Right forelimb (tissue), 1 donor: ENCODE measurements at regions not wholly inside any gene's neighbourhood (a gene's known extent, or its start where the extent isn't known, plus 50 kb on each side); places are given as distances from the start of the nearest gene placed in this dataset.

Experiments used
- DNase-seq: peaks from one replicate; pipeline ENCODE4 v3.0.0-alpha.2; 2018

DNA sequence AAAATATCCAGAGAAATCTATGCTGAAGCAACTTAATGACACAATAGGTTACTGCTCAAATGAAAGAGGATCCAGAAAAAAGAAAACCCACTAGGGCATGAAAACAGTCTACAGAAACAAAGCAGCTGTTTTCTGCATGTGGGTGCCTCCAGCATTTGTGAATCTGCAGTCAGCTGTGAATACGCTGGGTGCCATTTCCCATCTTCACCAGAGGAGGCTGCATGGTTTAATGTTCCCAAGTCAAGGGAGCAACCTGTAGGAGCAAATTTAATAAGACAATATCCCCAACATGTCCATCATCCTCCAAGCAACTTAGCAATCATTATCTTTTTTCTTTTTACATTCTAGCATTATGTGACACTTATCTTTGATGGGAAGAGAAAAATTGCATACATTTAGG is 396.6 kb downstream of the BRINP2 start:
- no peak for DNase-seq

- no peak for DNase-seq
These were observed 395.7 kb downstream of the BRINP2 start for GRCh38 chr1:177566495-177566894.

GRCh38 chr1:177561436-177561835 is 390.7 kb downstream of the BRINP2 start:
- DNase-seq, result no peak

GRCh38 chr1:177558372-177558771 is 387.6 kb downstream of the BRINP2 start:
- no peak for DNase-seq

- no peak for DNase-seq
These were observed 385.4 kb downstream of the BRINP2 start for GRCh38 chr1:177556163-177556562.

GRCh38 chr1:177547200-177547599 is 376.4 kb downstream of the BRINP2 start:
- no peak for DNase-seq

GRCh38 chr1:177546346-177546745 is 375.6 kb downstream of the BRINP2 start:
- no peak for DNase-seq

DNA sequence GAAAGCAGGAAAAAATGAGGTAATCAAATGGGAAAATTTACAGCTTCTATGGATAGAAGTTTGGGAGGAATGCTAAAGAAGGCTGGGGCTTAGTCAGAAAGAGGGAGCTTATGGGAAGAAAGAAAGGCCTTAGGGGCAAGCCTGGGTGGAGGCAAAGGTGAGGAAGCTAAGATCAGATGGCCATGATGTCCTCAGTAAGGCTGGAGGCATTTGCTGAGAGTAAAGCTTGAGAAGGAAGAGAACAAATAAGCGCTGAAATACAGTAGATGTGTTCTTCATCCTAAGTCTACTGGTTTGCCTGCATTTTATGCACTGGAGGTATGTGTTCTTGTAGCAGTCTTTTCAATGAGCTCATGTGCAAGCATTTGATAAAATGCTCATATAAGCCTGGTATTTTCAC is 355.4 kb downstream of the BRINP2 start:
- no peak for DNase-seq

DNA sequence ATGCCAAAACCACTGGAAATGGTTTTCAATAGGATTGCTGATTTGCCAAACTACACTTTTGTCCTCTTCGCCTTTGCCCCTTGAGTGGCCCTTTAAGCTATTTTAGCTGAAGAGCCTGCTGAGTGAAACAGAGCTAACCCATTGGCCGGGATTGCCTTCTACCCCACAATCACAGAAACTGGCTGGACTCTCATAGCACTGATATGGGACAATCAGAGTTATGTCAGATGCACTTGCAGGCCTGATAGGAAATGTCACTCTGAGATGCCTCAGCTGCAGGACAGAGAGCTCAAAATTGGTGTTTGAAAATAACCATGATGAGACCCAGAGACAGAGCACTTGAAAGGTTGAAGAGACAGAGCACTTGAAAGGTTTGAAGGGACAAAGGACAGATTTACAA is 354.4 kb downstream of the BRINP2 start:
- DNase-seq, result no peak

GRCh38 chr1:177517546-177517945 is 346.8 kb downstream of the BRINP2 start:
- no peak for DNase-seq

GRCh38 chr1:177514207-177514606 is 343.4 kb downstream of the BRINP2 start:
- DNase-seq, result no peak

- no peak for DNase-seq
These were observed 340.3 kb downstream of the BRINP2 start for GRCh38 chr1:177511036-177511435.

GRCh38 chr1:177505905-177506590 is 335.3 kb downstream of the BRINP2 start:
- no peak for DNase-seq

- no peak for DNase-seq
These were observed 325.1 kb downstream of the BRINP2 start for GRCh38 chr1:177495878-177496277.

GRCh38 chr1:177490786-177491185 is 320.0 kb downstream of the BRINP2 start:
- DNase-seq, result no peak

DNA sequence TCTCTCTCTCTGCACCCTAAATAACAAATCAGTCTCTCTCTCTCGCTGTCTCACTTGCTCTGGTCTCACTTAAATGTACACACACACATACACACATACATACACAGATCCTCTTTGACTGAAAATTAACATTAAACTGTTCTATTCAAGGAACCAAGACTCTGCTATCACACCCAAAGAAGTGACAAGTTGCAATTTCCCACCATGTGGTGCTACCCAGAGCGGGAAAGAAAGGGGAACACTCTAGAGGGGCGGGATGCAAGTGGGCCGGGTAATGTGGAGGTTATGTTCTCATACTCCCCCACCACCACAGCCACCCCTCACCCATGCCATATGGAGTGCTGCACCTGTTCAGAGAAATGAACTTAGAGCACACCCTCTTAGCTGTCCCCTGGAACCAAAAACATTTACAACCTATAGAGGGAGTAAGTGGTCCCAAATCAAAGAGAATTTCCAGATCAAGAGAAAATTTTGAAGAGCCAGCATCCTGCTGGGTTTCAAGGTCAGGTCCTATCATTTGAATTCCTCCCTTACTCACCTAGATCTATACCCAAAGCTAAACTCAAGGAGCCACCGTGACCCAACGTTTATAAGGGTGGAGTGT is 319.4 kb downstream of the BRINP2 start:
- DNase-seq, result no peak

DNA sequence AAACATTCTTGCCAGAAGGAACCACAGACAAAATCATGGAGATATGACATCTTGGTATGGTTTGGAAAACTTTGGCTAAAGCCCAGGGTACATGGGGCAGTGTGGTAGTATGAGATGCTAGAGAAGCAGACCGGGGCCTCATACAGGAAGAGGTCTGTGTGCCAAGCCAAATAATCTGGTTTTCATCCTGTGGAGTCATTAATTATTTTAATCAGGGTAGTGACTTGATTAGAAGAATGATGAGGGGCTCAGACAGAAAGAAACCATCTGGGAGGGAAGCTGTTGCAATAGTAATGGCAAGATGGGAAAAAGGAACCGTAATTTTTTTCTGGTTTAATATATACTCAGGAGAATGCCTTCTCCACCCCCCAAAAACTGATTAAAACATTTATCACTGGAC is 318.0 kb downstream of the BRINP2 start:
- DNase-seq, result no peak

GRCh38 chr1:177487481-177487880 is 316.7 kb downstream of the BRINP2 start:
- DNase-seq, result no peak

- DNase-seq, result no peak
These were observed 310.1 kb downstream of the BRINP2 start for GRCh38 chr1:177480741-177481305.

DNA sequence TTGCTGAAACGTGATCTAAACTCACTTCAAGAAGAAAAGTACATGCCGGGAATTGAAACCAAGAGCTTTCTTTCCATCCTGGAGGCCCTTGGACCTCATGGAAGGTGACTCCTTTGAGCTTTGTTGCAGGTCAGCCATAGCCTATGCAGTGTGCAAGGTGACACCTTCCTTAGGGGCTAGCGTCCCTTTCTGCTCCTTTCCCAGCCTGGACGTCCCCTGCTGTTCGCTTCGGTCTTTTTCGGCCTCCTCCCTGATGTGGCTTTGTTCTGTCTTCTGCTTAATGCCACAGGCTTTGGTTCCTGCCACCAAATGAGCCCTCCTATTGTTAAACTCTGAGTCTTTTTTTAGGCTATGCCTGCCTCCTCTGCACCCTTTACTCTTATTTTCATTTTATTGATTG is 308.8 kb downstream of the BRINP2 start:
- no peak for DNase-seq

DNA sequence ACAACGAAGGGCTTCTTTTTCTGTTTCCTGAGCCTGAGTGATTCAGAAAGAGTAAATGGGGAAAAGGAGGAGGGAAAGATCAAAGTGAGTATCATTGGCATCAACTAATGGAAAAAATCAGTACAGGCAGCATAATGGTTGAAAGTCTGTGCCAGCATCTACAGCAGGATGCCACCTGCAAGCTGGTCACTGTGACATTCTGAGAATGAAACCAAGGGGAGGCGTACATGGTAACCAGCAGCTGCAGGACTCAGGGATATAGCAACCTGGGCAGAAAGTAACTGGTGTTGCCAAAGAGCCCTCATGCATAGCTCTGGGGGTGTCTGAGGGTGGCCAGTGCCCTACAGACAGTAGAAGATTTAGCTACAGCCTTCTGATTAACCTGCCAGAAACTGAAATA is 305.9 kb downstream of the BRINP2 start:
- DNase-seq, result no peak

DNA sequence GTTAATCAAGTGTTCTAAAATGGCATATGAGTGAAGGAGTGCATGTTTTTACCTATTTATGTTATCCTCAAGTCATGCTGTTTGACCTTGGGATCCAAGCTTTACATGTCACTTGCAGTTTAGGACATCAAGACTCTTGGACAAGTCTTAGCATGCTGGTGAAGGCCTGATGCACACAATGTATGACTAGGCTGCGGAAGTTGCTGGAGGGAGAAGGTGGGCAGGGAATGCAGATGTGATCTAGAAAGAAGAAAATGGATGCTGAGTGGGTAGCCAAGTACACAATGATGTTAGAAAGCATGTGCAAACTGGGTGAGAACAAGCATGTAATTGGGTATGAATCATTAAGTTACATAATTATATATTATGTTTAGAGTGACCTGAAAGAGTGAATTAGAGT is 301.8 kb downstream of the BRINP2 start:
- DNase-seq, result no peak

- DNase-seq, result no peak
These were observed 300.5 kb downstream of the BRINP2 start for GRCh38 chr1:177471244-177471643.

- no peak for DNase-seq
These were observed 298.8 kb downstream of the BRINP2 start for GRCh38 chr1:177469519-177469918.

DNA sequence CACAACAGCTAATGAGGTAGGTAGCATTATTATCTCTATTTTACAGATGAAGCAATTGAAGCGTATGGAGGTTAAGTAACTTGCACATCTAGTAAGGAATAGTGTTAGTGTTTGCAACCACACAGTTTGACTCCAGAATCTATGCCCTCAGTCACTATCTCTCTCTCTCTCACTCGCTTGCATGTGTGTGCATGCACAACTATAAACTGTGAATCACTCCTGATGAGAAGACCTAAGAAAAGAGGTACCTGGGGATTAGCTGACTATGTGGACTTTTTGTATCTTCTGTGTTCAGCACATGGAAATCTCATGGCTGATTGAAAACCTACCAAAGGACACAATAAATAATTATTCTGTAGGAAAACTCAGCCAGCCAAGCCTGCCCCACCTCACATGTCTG is 295.5 kb downstream of the BRINP2 start:
- no peak for DNase-seq
